ENCODE measurements at regions not wholly inside any gene's neighbourhood (a gene's known extent, or its start where the extent isn't known, plus 50 kb on each side); places are given as distances from the start of the nearest gene placed in this dataset.
"Not testable (repeated sequence)": the region's sequence is repeated elsewhere in the genome, so short reads cannot be mapped to it uniquely, and the experiment has no call there.

- H3K4me3 ChIP-seq (ENCODE audit: low read depth, low read length): no peak overlapping the region
- H3K9me3 ChIP-seq (ENCODE audit: control insufficient read depth in 2 of 2, low read length in 2 of 2): no peaks in the 10 kb centered on the region
- Mint-ChIP-seq H3K4me1 (no peaks in the 10 kb centered on the region), H3K36me3 (no peaks in the 10 kb centered on the region), H3K4me3 (no peak overlapping the region), H3K9me3 (peaks cover 0 to 4% (median 0%) of the 10 kb centered on the region in 7 donors), H3K27me3 (no peaks in the 10 kb centered on the region), H3K27ac (no peak overlapping the region)
- DNase-seq (no peak), ATAC-seq (ENCODE audit: low read depth in 2 of 2) (no peak)
- no peaks in the 10 kb centered on the region for H3K27me3 ChIP-seq (ENCODE audit: control insufficient read depth, insufficient read depth, low read length)
- no peaks in the 10 kb centered on the region for H3K4me1 ChIP-seq (ENCODE audit: control insufficient read depth, insufficient read depth, low read length, poor library complexity, severe bottlenecking)
- no peaks in the 10 kb centered on the region for H3K36me3 ChIP-seq (ENCODE audit: control insufficient read depth, insufficient read depth, low read length)
- H3K27ac ChIP-seq (ENCODE audit: insufficient read depth, low read length, poor library complexity, severe bottlenecking): no peak overlapping the region
These were observed 56.0 kb upstream of the MID1 start for GRCh38 chrX:10676235-10676957.

GRCh38 chrX:10677490-10677889 lies 57.1 kb upstream of the MID1 start:
- H3K9me3 ChIP-seq (ENCODE audit: control insufficient read depth in 2 of 2, low read length in 2 of 2): no peaks in the 10 kb centered on the region
- H3K27me3 ChIP-seq (ENCODE audit: control insufficient read depth, insufficient read depth, low read length): no peaks in the 10 kb centered on the region
- no peaks in the 10 kb centered on the region for H3K36me3 Mint-ChIP-seq
- H3K4me1 ChIP-seq (ENCODE audit: control insufficient read depth, insufficient read depth, low read length, poor library complexity, severe bottlenecking): no peaks in the 10 kb centered on the region
- H3K4me3 ChIP-seq (ENCODE audit: low read depth, low read length): no peak overlapping the region
- DNase-seq (no peak), ATAC-seq (ENCODE audit: low read depth in 2 of 2) (no peak)
- no peaks in the 10 kb centered on the region for H3K36me3 ChIP-seq (ENCODE audit: control insufficient read depth, insufficient read depth, low read length)
- no peak overlapping the region for H3K27ac Mint-ChIP-seq
- no peaks in the 10 kb centered on the region for H3K4me1 Mint-ChIP-seq
- H3K9me3 Mint-ChIP-seq: peaks cover 0 to 4% (median 0%) of the 10 kb centered on the region in 7 donors
- no peak overlapping the region for H3K4me3 Mint-ChIP-seq
- H3K27me3 Mint-ChIP-seq: no peaks in the 10 kb centered on the region
- H3K27ac ChIP-seq (ENCODE audit: insufficient read depth, low read length, poor library complexity, severe bottlenecking): no peak overlapping the region

DNA sequence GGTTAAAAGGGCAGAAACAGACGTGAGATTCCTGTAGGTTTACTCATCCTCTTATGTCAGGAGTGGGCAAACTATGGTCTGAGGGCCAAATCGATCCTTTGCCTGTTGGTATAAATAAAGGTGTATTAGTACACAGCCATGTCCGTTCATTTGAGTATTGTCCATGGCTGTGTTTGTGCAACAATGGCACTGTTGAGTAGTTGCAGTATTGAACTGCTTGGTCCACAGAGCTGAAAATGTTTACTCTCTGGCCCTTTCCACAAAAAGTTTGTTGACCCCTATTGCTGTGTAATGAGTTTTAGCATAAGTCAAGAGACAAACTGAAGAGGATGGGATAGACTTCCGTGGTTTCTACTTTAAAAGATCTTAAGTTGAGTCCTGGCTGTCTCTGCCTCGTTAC lies 59.0 kb upstream of the MID1 start:
- H3K9me3 ChIP-seq (ENCODE audit: control insufficient read depth in 2 of 2, low read length in 2 of 2): no peaks in the 10 kb centered on the region
- no peaks in the 10 kb centered on the region for H3K36me3 ChIP-seq (ENCODE audit: control insufficient read depth, insufficient read depth, low read length)
- H3K36me3 Mint-ChIP-seq: no peaks in the 10 kb centered on the region
- H3K4me1 ChIP-seq (ENCODE audit: control insufficient read depth, insufficient read depth, low read length, poor library complexity, severe bottlenecking): no peaks in the 10 kb centered on the region
- peaks cover 0 to 4% (median 0%) of the 10 kb centered on the region in 7 donors for H3K9me3 Mint-ChIP-seq
- no peaks in the 10 kb centered on the region for H3K27me3 ChIP-seq (ENCODE audit: control insufficient read depth, insufficient read depth, low read length)
- no peak overlapping the region for H3K27ac ChIP-seq (ENCODE audit: insufficient read depth, low read length, poor library complexity, severe bottlenecking)
- no peaks in the 10 kb centered on the region for H3K27me3 Mint-ChIP-seq
- H3K4me3 ChIP-seq (ENCODE audit: low read depth, low read length): no peak overlapping the region
- H3K27ac Mint-ChIP-seq: no peak overlapping the region
- H3K4me3 Mint-ChIP-seq: no peak overlapping the region
- no peaks in the 10 kb centered on the region for H3K4me1 Mint-ChIP-seq
- DNase-seq (no peak), ATAC-seq (ENCODE audit: low read depth in 2 of 2) (no peak)

DNA sequence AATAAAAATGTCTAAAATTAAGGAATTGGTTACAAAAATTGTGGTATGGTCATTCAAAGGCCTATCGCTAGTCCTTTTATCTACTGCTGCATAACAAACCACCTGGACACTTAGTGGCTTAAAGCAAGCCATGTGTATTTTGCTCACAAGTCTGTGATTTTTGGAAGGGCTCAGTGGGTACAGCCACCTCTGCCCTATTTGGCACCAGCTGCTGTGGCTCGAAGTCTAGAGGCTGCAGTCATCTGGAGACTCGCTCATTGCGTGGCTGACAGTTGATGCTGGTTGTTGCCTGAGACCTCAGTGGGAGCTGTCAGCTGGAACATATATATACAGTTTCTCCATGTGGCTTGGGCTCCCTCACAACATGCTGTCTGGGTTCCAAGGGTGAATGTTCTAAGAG lies 60.8 kb upstream of the MID1 start:
- no peaks in the 10 kb centered on the region for H3K36me3 Mint-ChIP-seq
- no peaks in the 10 kb centered on the region for H3K27me3 Mint-ChIP-seq
- H3K4me3 Mint-ChIP-seq: no peak overlapping the region
- Histone ChIP-seq H3K27ac (ENCODE audit: insufficient read depth, low read length, poor library complexity, severe bottlenecking) (no peak overlapping the region), H3K27me3 (ENCODE audit: control insufficient read depth, insufficient read depth, low read length) (no peaks in the 10 kb centered on the region), H3K4me3 (ENCODE audit: low read depth, low read length) (no peak overlapping the region), H3K36me3 (ENCODE audit: control insufficient read depth, insufficient read depth, low read length) (no peaks in the 10 kb centered on the region), H3K4me1 (ENCODE audit: control insufficient read depth, insufficient read depth, low read length, poor library complexity, severe bottlenecking) (no peaks in the 10 kb centered on the region), H3K9me3 (ENCODE audit: control insufficient read depth in 2 of 2, low read length in 2 of 2) (no peaks in the 10 kb centered on the region)
- H3K27ac Mint-ChIP-seq: no peak overlapping the region
- H3K4me1 Mint-ChIP-seq: no peaks in the 10 kb centered on the region
- DNase-seq: no peak
- peaks cover 0 to 2% (median 0%) of the 10 kb centered on the region in 7 donors for H3K9me3 Mint-ChIP-seq
- ATAC-seq (ENCODE audit: low read depth in 2 of 2): no peak

DNA sequence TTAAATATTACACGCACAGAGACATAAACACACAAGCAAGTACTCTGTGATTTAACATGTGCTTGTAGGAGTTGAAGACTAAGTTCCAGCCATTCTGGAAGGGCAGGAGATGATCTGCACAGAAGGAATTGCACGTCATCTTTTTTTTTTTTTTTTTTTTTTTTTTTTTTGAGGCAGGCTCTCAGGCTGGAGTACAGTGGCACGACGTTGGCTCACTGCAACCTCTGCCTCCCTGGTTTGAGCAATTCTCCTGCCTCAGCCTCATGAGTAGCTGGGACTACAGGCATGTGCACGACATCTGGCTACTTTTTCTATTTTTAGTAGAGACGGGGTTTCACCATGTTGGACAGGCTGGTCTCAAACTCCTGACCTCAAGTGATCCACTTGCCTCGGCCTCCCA lies 63.2 kb upstream of the MID1 start:
- H3K9me3 ChIP-seq (ENCODE audit: control insufficient read depth in 2 of 2, low read length in 2 of 2); H3K4me1 Mint-ChIP-seq; H3K4me3 Mint-ChIP-seq; ATAC-seq (ENCODE audit: low read depth in 2 of 2); H3K27me3 Mint-ChIP-seq; H3K27ac Mint-ChIP-seq; H3K36me3 ChIP-seq (ENCODE audit: control insufficient read depth, insufficient read depth, low read length); H3K4me1 ChIP-seq (ENCODE audit: control insufficient read depth, insufficient read depth, low read length, poor library complexity, severe bottlenecking); H3K27me3 ChIP-seq (ENCODE audit: control insufficient read depth, insufficient read depth, low read length); DNase-seq; H3K9me3 Mint-ChIP-seq; H3K27ac ChIP-seq (ENCODE audit: insufficient read depth, low read length, poor library complexity, severe bottlenecking); H3K36me3 Mint-ChIP-seq; H3K4me3 ChIP-seq (ENCODE audit: low read depth, low read length): not testable (repeated sequence)

- Histone ChIP-seq H3K27me3 (ENCODE audit: control insufficient read depth, insufficient read depth, low read length) (no peaks in the 10 kb centered on the region), H3K9me3 (ENCODE audit: control insufficient read depth in 2 of 2, low read length in 2 of 2) (no peaks in the 10 kb centered on the region), H3K27ac (ENCODE audit: insufficient read depth, low read length, poor library complexity, severe bottlenecking) (no peak overlapping the region), H3K36me3 (ENCODE audit: control insufficient read depth, insufficient read depth, low read length) (no peaks in the 10 kb centered on the region), H3K4me3 (ENCODE audit: low read depth, low read length) (no peak overlapping the region), H3K4me1 (ENCODE audit: control insufficient read depth, insufficient read depth, low read length, poor library complexity, severe bottlenecking) (no peaks in the 10 kb centered on the region)
- no peaks in the 10 kb centered on the region for H3K4me1 Mint-ChIP-seq
- ATAC-seq (ENCODE audit: low read depth in 2 of 2) (no peak), DNase-seq (no peak)
- H3K27me3 Mint-ChIP-seq: no peaks in the 10 kb centered on the region
- H3K36me3 Mint-ChIP-seq: no peaks in the 10 kb centered on the region
- H3K9me3 Mint-ChIP-seq: peaks cover 0 to 8% (median 0%) of the 10 kb centered on the region in 7 donors
- no peak overlapping the region for H3K4me3 Mint-ChIP-seq
- H3K27ac Mint-ChIP-seq: no peak overlapping the region
These were observed 65.7 kb upstream of the MID1 start for GRCh38 chrX:10685923-10686595.

DNA sequence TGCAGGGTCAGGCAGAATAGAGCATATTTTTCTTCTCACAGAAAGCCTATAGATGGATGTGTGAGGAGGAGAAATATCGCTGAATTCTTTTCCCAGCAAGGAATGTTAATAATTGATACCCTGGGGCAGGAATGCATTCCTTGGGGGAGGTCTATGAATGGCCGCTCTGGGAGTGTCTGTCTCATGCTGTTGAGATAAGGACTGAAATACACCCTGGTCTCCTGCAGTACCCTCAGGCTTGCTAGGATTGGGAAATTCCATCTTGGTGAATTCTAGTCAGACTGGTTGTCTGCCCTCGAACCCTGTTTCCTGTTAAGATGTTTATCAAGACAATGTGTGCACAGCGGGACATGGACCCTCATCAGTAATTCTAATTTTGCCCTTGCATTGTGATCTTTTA lies 71.4 kb upstream of the MID1 start:
- not testable (repeated sequence) for H3K36me3 ChIP-seq (ENCODE audit: control insufficient read depth, insufficient read depth, low read length); H3K36me3 Mint-ChIP-seq; H3K4me1 ChIP-seq (ENCODE audit: control insufficient read depth, insufficient read depth, low read length, poor library complexity, severe bottlenecking); H3K9me3 ChIP-seq (ENCODE audit: control insufficient read depth in 2 of 2, low read length in 2 of 2); ATAC-seq (ENCODE audit: low read depth in 2 of 2); H3K27ac ChIP-seq (ENCODE audit: insufficient read depth, low read length, poor library complexity, severe bottlenecking); H3K27ac Mint-ChIP-seq; H3K4me1 Mint-ChIP-seq; H3K4me3 Mint-ChIP-seq; H3K9me3 Mint-ChIP-seq; DNase-seq; H3K27me3 ChIP-seq (ENCODE audit: control insufficient read depth, insufficient read depth, low read length); H3K27me3 Mint-ChIP-seq; H3K4me3 ChIP-seq (ENCODE audit: low read depth, low read length)
